ENCODE measurements at regions not wholly inside any gene's neighbourhood (a gene's known extent, or its start where the extent isn't known, plus 50 kb on each side); places are given as distances from the start of the nearest gene placed in this dataset.

DNA sequence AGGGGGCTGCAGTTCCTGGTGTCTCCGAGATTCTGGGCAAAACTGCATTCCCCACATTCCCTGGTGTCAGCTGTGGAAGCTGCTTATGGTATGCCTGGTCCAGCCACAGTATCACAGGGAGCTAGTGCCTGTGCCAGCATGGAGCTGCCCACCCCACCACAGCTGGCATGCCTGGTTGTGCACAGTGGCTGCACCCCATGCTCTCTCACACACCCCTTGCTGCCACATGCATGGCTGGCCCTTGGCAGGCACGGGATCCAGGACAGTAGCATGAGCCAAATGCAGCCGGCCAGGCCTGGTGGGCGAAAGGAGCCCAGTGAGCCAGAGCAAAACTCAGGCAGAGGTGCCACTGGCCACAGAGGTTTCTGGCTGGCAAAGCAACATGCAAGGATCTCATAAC, 418.0 kb upstream of the SPOCK3 start:
- Histone ChIP-seq H3K9ac (ENCODE audit: control insufficient read depth, extremely low read depth, insufficient read depth, low read length) (no peak overlapping the region), H3K4me1 (ENCODE audit: control insufficient read depth, extremely low read depth, insufficient read depth, low read length) (no peaks in the 10 kb centered on the region), H3K4me2 (ENCODE audit: control insufficient read depth, extremely low read depth, insufficient read depth, low read depth, low read length) (no peak overlapping the region), H4K20me1 (ENCODE audit: control insufficient read depth, extremely low read depth, insufficient read depth, low read length) (no peaks in the 10 kb centered on the region), H3K9me3 (ENCODE audit: control insufficient read depth, low read depth, low read length) (no peaks in the 10 kb centered on the region), H3K79me2 (ENCODE audit: control insufficient read depth, insufficient read depth, low read length) (no peaks in the 10 kb centered on the region), H3K4me3 (ENCODE audit: control insufficient read depth in 2 of 3, extremely low read depth in 1 of 3, insufficient read depth in 2 of 3, low read depth in 1 of 3, low read length in 3 of 3) (no peak overlapping the region), H3K27ac (ENCODE audit: control insufficient read depth, insufficient read depth, low read length) (no peak overlapping the region), H3K27me3 (ENCODE audit: control insufficient read depth, extremely low read depth, insufficient read depth, low read length) (no peaks in the 10 kb centered on the region), H3K36me3 (ENCODE audit: control insufficient read depth in 2 of 2, extremely low read depth in 1 of 2, insufficient read depth in 2 of 2, low read length in 2 of 2) (no peaks in the 10 kb centered on the region), H3K9me1 (ENCODE audit: control insufficient read depth, extremely low read depth, insufficient read depth, low read length) (no peaks in the 10 kb centered on the region), H2AFZ (ENCODE audit: control insufficient read depth, low read length) (no peak overlapping the region)
- TF ChIP-seq EZH2 (IDR thresholded peaks at IDR 0.05; ENCODE audit: low read length): no peak
- TF ChIP-seq, protein P1, sequence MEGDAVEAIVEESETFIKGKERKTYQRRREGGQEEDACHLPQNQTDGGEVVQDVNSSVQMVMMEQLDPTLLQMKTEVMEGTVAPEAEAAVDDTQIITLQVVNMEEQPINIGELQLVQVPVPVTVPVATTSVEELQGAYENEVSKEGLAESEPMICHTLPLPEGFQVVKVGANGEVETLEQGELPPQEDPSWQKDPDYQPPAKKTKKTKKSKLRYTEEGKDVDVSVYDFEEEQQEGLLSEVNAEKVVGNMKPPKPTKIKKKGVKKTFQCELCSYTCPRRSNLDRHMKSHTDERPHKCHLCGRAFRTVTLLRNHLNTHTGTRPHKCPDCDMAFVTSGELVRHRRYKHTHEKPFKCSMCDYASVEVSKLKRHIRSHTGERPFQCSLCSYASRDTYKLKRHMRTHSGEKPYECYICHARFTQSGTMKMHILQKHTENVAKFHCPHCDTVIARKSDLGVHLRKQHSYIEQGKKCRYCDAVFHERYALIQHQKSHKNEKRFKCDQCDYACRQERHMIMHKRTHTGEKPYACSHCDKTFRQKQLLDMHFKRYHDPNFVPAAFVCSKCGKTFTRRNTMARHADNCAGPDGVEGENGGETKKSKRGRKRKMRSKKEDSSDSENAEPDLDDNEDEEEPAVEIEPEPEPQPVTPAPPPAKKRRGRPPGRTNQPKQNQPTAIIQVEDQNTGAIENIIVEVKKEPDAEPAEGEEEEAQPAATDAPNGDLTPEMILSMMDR (optimal IDR thresholded peaks at IDR 0.05 in 1 of 3, IDR thresholded peaks at IDR 0.05 in 1 of 3, conservative IDR thresholded peaks at IDR 0.05 in 1 of 3; ENCODE audit: extremely low read depth in 1 of 3, insufficient read depth in 2 of 3, low read length in 3 of 3): no peak
- no peak for DNase-seq (ENCODE audit: low read depth, low spot score)
- FAIRE-seq: no peak
- dilution Hi-C loops (cut with MboI; ENCODE audit: extremely low pct_ligation_motif_present, low sequenced_read_pairs): no loop called here

DNA sequence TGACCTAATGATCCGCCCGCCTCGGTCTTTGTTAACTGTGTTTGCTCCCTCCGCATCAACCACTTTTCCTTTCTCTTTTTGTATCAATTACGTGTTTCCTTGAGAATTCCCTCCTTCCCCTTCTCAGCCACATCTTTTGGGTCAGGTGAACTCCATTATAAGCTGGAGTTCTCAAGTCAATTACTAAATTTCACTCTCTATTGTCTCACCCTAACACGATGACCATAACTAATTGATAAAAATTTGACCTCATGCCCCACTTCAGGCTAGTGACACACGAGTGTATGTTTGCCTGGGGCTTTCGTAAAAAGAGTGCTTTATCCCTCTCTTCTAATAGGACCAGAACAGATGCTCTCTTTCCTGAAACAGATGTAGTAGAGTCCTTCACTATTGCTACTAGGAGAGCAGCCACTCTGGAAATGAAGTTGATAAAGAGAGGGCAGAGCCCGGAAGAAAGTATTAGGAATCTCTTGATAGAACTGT, 403.6 kb upstream of the ANXA10 start:
- no peak overlapping the region for H3K4me2 ChIP-seq (ENCODE audit: control insufficient read depth, extremely low read depth, insufficient read depth, low read depth, low read length)
- no peaks in the 10 kb centered on the region for H3K36me3 ChIP-seq (ENCODE audit: control insufficient read depth in 2 of 2, extremely low read depth in 1 of 2, insufficient read depth in 2 of 2, low read length in 2 of 2)
- H3K9me1 ChIP-seq (ENCODE audit: control insufficient read depth, extremely low read depth, insufficient read depth, low read length): no peaks in the 10 kb centered on the region
- no peak overlapping the region for H3K4me3 ChIP-seq (ENCODE audit: control insufficient read depth in 2 of 3, extremely low read depth in 1 of 3, insufficient read depth in 2 of 3, low read depth in 1 of 3, low read length in 3 of 3)
- H4K20me1 ChIP-seq (ENCODE audit: control insufficient read depth, extremely low read depth, insufficient read depth, low read length): no peaks in the 10 kb centered on the region
- H3K9me3 ChIP-seq (ENCODE audit: control insufficient read depth, low read depth, low read length): no peaks in the 10 kb centered on the region
- no peak overlapping the region for H3K27ac ChIP-seq (ENCODE audit: control insufficient read depth, insufficient read depth, low read length)
- H3K4me1 ChIP-seq (ENCODE audit: control insufficient read depth, extremely low read depth, insufficient read depth, low read length): no peaks in the 10 kb centered on the region
- no peaks in the 10 kb centered on the region for H3K27me3 ChIP-seq (ENCODE audit: control insufficient read depth, extremely low read depth, insufficient read depth, low read length)
- H3K79me2 ChIP-seq (ENCODE audit: control insufficient read depth, insufficient read depth, low read length): no peaks in the 10 kb centered on the region
- no peak for TF ChIP-seq EZH2 (IDR thresholded peaks at IDR 0.05; ENCODE audit: low read length)
- TF ChIP-seq, protein P1 (optimal IDR thresholded peaks at IDR 0.05 in 1 of 3, IDR thresholded peaks at IDR 0.05 in 1 of 3, conservative IDR thresholded peaks at IDR 0.05 in 1 of 3; ENCODE audit: extremely low read depth in 1 of 3, insufficient read depth in 2 of 3, low read length in 3 of 3): no peak
- FAIRE-seq: no peak
- no peak for DNase-seq (ENCODE audit: low read depth, low spot score)
- dilution Hi-C loops (cut with MboI; ENCODE audit: extremely low pct_ligation_motif_present, low sequenced_read_pairs): no loop called here
- H3K9ac ChIP-seq (ENCODE audit: control insufficient read depth, extremely low read depth, insufficient read depth, low read length): no peak overlapping the region
- H2AFZ ChIP-seq (ENCODE audit: control insufficient read depth, low read length): no peak overlapping the region

All from keratinocyte (primary cell).